Urinary bladder (tissue), 3 donors: ENCODE measurements at regions not wholly inside any gene's neighbourhood (a gene's known extent, or its start where the extent isn't known, plus 50 kb on each side); places are given as distances from the start of the nearest gene placed in this dataset.
"Not testable (repeated sequence)": the region's sequence is repeated elsewhere in the genome, so short reads cannot be mapped to it uniquely, and the experiment has no call there.

Source experiments
- DNase-seq: peaks from one replicate; pipeline ENCODE4 v3.0.0-alpha.2; 2015; ENCODE audit errors: extremely low spot score
- H3K27ac ChIP-seq: one replicate; pipeline ENCODE4 v1.5.1; 2013; ENCODE audit warnings: low read depth, mild to moderate bottlenecking, moderate library complexity
- H3K36me3 ChIP-seq: one replicate; pipeline ENCODE4 v1.6.1; 2013; ENCODE audit warnings: mild to moderate bottlenecking, moderate library complexity; ENCODE audit not compliant: insufficient read depth
- H3K4me1 ChIP-seq: one replicate; pipeline ENCODE4 v1.6.1; 2013; ENCODE audit warnings: mild to moderate bottlenecking, moderate library complexity; ENCODE audit not compliant: insufficient read depth
- H3K4me3 ChIP-seq: one replicate; pipeline ENCODE4 v1.5.1; 2013; ENCODE audit warnings: low read depth, low read length
- WGBS: extraction: QIAGEN DNeasy Blood & Tissue Kit; methylation state at CpG from one replicate; pipeline ENCODE4 v1.1.7; 2013; 5-methylcytosine and 5-hydroxymethylcytosine counted together
- donor health status: healthy with polysubstance abuse.
- donor health status: healthy.

DNA sequence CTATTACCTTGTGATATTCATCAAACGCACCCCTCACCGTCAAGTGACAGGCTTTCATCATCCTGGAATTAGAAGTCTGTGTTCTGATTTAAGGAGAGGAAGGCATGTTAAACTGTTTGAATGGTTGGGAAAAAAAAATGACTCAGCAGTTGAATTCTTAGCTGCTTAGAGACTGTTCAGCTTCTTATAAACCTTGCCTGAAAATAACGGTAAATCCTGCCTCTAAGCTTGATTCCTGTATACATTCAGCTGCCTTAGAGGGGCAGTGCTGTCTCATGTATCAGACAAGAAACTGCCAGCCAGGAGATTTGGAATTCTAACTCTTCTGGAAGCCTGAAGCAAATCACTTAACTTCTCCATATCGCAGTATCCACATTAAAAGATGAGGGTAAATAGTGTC lies 437.4 kb downstream of the JRKL start:
- no peak overlapping the region for H3K27ac ChIP-seq
- no peaks in the 10 kb centered on the region for H3K36me3 ChIP-seq
- H3K4me3 ChIP-seq = no peak overlapping the region
- 46% methylated on average over 4 of the region's 4 CpGs for WGBS
- no peaks in the 10 kb centered on the region for H3K4me1 ChIP-seq
- no peak for DNase-seq

DNA sequence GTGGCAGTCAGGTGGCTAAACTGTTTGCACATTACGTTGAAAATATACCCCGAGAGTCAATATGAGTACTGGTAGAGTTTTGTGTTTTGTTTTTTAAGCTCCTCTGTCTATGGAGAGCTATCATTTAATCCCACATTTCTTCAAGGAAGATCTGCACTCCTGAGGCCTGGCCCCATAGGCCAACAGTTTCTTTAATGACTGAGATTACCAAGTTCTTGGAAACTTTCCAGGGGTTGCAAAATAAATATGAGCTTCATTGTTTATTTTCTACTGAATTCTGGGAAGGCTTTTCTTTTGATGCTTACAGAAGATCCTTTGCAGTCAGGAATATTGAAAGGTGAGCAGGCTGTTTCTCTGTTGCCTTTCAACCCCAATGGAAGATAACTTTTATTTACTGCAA lies 452.0 kb downstream of the JRKL start:
- no peak for DNase-seq
- 49% methylated on average over 2 of the region's 2 CpGs for WGBS
- Histone ChIP-seq H3K36me3 (no peaks in the 10 kb centered on the region), H3K27ac (no peak overlapping the region), H3K4me3 (no peak overlapping the region), H3K4me1 (no peaks in the 10 kb centered on the region)

DNA sequence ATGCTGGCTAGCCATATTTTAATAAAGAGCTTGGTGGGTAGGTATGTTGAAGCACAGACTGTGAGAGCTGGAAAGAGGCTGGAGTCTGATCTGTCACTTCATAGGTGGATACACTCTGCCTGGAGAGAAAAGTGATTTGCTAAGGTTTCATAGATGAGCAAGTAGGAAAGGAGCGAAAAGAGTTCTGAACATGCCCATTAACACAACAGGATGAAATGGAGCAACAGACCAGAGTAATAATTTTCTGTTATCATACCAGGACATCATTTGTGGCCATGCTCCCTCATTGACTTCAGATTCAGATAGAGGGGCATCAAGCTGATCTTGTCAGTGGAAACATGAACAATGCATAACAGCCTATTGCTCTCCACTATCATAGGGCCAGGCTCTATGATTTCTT lies 452.9 kb downstream of the JRKL start:
- Histone ChIP-seq H3K4me1 (no peaks in the 10 kb centered on the region), H3K27ac (no peak overlapping the region), H3K36me3 (no peaks in the 10 kb centered on the region), H3K4me3 (no peak overlapping the region)
- WGBS = 94% methylated on average over 1 of the region's 1 CpG
- no peak for DNase-seq

DNA sequence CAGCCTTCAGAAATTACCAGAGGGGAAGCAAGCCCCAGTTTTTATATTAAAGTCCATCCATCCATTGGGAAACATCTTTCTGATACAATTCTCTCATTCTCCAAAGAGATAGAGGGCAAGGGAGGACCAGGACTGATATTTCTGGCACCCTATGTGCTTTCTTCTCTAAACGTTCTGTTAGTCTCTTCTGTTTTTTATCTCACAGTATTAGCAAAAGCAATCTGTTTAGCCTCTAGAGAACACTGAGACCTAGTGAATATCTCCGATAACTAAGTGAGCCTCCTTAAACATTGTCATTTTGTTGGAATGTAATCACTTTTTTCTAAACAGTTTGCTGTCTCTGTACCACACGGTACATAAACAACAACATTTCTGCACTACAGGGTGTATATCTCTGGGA lies 464.6 kb downstream of the JRKL start:
- H3K4me1 ChIP-seq = no peaks in the 10 kb centered on the region
- H3K36me3 ChIP-seq = no peaks in the 10 kb centered on the region
- no peak for DNase-seq
- WGBS = 37% methylated on average over 3 of the region's 3 CpGs
- H3K4me3 ChIP-seq = no peak overlapping the region
- no peak overlapping the region for H3K27ac ChIP-seq

DNA sequence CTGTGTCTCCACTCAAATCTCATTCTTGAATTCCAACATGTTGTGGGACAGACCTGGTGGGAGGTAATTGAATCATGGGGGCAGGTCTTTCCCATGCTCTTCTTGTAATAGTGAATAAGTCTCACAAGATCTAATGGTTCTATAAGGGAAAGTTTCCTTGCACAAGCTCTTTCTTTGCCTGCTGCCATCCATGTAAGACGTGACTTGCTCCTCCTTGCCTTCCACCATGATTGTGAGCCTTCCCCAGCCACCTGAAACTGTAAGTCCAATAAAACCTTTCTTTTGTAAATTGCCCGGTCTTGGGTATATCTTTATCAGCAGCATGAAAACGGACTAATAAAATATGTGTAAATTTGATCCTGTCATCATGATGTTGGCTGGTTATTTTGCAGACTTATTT lies 471.9 kb downstream of the JRKL start:
- H3K27ac ChIP-seq, H3K4me1 ChIP-seq, H3K36me3 ChIP-seq, DNase-seq, H3K4me3 ChIP-seq: not testable (repeated sequence)
- 65% methylated on average over 3 of the region's 3 CpGs for WGBS

DNA sequence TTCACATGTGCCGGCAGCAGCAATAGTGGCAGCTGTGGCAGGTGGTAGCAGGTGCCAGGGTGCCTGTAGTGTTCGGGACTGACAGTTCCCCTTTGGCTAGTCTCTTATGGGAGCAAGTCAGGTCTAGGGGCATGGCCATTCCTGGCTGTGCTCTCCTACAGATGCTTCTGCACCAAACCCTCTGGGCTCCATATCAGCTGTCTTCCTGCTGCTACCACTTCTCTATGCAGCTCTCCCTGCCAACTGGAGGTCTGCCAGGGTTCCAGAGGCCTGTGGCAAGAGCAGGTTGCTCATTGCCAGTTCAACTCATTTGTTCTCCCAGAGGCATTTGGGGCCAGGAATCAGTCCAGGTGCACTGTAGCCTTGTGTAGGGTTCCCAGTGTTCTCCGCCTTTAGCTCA lies 473.7 kb downstream of the JRKL start:
- H3K4me1 ChIP-seq = no peaks in the 10 kb centered on the region
- H3K36me3 ChIP-seq = no peaks in the 10 kb centered on the region
- WGBS = 96% methylated on average over 3 of the region's 3 CpGs
- DNase-seq = no peak
- no peak overlapping the region for H3K27ac ChIP-seq
- no peak overlapping the region for H3K4me3 ChIP-seq

DNA sequence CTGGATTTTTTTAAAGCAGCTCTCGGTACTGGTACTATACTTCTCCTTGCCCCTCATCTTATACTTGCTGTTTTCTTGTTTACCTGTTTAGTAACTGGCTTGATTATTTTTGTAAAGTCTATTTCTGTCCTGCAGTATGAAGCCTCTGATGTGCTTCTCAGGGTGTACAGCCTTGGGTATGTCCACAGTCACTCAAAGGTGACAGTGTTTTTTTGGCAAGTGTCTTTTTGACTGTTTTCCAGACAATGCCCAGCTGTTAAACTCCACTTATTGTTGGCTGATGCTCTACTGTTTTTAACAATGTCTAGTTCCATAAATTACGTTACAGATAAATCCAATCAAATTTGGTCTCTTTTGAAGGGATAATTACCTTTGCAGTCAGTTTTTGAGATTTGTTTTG lies 475.2 kb downstream of the JRKL start:
- H3K27ac ChIP-seq = no peak overlapping the region
- H3K4me1 ChIP-seq = no peaks in the 10 kb centered on the region
- H3K4me3 ChIP-seq = no peak overlapping the region
- no peaks in the 10 kb centered on the region for H3K36me3 ChIP-seq
- no peak for DNase-seq
- 72% methylated on average over 2 of the region's 2 CpGs for WGBS

DNA sequence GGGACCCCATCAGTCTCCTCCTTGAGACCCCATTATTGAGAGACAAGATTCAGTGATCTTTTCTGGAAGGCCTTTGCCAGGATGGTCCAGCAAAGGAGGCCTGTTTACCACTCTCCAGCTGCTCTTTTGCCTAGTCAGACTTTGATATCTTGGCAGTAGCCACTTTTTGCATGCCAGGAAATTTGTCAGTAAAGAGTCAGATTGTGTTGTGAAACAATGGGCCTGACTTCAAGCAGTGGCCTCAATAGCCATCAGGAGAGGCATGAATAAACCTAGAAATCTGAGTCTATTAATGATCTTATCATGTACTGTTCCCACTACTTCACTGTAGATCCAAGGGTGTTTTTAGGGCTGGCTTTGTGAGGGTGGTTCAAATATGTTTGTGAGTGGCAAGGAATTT lies 479.4 kb downstream of the JRKL start:
- no peak for DNase-seq
- Histone ChIP-seq H3K27ac (no peak overlapping the region), H3K4me1 (no peaks in the 10 kb centered on the region), H3K4me3 (no peak overlapping the region), H3K36me3 (no peaks in the 10 kb centered on the region)

DNA sequence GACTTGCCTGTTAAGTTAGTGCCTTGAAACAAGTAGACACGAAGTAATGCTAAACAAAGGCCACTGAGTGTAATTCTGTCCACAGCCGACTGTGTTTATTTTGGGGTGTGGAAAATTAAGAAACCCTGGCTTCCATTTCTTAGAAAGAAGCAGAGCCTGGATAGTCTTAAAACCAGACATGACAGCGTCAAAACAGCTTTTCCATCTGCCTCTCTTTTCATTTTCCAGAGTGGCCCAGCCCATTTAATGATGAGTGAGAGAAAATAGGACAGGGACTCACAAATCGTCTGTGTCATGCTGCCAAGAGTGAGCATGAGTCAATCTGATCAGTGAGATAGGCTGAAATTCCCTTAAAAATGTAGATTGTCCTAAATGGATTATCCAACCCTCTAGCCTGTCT lies 485.9 kb downstream of the JRKL start:
- H3K36me3 ChIP-seq = no peaks in the 10 kb centered on the region
- DNase-seq = no peak
- no peak overlapping the region for H3K4me3 ChIP-seq
- WGBS = 32% methylated on average over 4 of the region's 4 CpGs
- H3K4me1 ChIP-seq = no peaks in the 10 kb centered on the region
- H3K27ac ChIP-seq = no peak overlapping the region

DNA sequence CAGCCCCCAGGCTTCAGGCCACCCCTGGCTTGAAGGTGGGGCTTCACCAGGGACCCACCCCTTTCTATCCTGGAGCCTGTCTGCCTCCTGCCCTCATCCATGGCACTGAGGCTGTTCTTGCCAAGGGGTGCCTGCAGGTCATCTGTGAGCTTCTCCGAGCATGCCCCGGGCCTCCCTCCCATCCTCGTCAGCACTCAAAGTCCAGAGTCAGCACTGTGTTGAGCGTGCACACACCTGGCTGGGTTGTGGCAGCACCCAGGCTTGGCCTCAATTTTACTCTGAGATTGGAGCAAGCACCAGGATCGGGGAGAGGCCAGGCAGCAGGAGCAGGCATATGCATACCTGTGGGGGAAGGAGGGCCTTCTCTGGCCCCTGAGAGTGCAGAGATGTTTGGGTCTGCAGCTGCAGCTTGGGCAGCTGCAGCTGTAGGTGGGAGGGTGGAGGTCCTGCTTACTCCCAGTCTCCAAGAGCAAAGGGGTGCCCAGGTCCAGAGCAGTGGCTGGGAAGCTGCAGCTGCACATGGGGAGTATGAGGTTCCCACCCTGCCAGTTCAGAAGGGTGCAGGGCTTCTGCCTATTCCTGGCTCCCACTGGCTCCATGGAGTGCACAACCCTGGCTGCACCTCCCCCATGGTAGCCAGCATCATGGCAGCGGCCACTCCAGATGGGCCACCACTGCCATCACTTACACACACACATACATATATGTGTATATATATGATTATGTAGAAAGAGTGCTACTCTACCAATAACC lies 488.7 kb downstream of the JRKL start:
- Histone ChIP-seq H3K4me3 (no peak overlapping the region), H3K36me3 (no peaks in the 10 kb centered on the region), H3K27ac (no peak overlapping the region), H3K4me1 (no peaks in the 10 kb centered on the region)
- DNase-seq = no peak
- WGBS = 94% methylated on average over 6 of the region's 6 CpGs

DNA sequence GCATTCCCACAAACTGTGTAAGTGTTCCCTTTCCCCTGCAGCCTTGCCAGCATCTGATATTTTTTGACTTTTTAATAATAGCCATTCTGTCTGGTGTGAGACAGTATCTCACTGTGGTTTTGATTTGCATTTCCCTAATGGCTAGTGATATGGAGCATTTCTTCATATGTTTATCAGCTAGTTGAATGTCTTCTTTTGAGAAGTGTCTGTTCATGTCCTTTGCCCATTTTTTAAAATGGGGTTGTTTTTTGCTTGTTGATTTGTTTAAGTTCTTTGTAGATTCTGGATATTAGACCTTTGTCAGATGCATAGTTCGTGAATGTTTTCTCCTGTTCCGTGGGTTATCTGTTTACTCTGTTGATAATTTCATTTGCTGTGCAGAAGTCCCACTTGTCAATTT lies 492.8 kb downstream of the JRKL start:
- H3K4me1 ChIP-seq, DNase-seq, H3K27ac ChIP-seq, H3K36me3 ChIP-seq, H3K4me3 ChIP-seq: not testable (repeated sequence)
- 92% methylated on average over 2 of the region's 2 CpGs for WGBS

DNA sequence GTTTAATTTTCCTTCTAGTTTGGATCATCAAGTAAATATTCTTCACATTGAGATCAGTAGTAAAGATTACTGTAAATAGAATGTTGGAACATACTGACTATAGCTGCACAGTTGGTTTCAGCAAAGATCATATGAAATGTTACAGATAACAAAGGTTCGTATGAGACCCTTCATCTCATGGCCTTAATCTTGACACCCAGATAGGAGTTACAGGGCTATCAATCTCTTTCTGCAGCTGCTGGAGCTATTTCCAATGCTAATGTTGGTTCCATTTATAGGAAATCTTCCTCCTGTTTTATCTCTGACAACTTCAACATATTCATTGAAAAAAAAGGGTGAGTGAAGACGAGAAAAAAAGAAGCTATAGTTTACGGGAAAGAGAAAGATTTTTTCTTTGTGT lies 495.6 kb downstream of the JRKL start:
- H3K36me3 ChIP-seq = no peaks in the 10 kb centered on the region
- DNase-seq = no peak
- H3K4me3 ChIP-seq = no peak overlapping the region
- H3K27ac ChIP-seq = no peak overlapping the region
- H3K4me1 ChIP-seq = no peaks in the 10 kb centered on the region
- WGBS = 44% methylated on average over 3 of the region's 3 CpGs

DNA sequence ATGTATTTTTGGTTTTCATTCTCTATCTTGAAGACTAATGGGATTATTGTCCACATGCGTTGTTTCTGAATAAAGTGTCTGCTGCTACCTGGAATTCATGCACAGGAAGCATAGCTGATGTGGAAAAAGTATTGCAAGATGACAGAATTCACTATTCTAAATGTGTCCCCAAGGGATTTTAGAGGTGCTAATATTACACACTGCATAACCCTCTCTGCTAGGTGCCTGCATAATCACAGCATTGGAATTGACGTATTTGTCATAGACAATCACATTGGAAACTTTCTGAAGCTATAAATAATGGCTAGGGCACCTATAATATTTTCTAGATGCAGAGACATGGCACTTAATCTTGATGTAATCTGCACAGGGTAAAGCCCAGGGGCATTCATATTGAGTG lies 496.1 kb downstream of the JRKL start:
- Histone ChIP-seq H3K27ac (no peak overlapping the region), H3K36me3 (no peaks in the 10 kb centered on the region), H3K4me3 (no peak overlapping the region), H3K4me1 (no peaks in the 10 kb centered on the region)
- DNase-seq = no peak
- 90% methylated on average over 2 of the region's 2 CpGs for WGBS

DNA sequence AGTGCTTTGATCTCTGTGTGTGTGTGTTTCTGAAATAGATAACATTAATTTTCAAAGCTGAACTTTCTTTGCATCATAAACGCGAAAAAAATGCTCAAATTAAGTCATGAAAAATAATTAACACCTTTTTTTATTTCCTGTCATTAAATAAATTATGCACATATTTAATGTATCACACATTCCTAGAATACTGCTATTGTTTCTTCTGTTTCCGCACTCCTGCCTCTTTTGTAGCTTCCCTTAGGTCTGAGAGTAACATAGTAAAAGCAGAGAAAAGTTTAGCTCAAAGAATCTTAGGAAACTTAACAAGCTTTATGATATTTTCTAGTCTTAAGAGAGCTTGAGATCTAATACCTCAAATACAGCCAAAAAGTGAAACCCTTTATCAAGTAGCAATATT lies 504.2 kb downstream of the JRKL start:
- no peak overlapping the region for H3K27ac ChIP-seq
- H3K36me3 ChIP-seq = no peaks in the 10 kb centered on the region
- no peaks in the 10 kb centered on the region for H3K4me1 ChIP-seq
- no peak for DNase-seq
- no peak overlapping the region for H3K4me3 ChIP-seq
- WGBS = 52% methylated on average over 3 of the region's 3 CpGs

DNA sequence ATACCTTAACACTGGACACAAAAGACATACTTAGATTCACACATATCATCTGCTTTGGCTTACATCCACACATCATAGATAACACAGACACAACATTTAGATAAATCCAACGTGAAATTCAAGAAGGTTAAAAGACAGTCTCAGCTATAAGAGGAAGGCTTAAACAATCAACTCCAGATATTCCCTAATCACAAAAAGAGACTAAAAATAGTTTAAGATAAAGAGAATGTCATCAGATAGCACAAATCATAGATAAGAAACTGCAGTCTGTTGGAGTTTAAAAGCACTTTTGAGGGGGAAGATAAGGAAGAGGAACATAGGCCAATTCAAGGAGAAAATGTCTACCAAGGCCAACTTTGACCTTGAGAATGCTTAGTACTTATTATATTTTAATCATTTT lies 504.8 kb downstream of the JRKL start:
- Histone ChIP-seq H3K4me3 (no peak overlapping the region), H3K4me1 (no peaks in the 10 kb centered on the region), H3K27ac (no peak overlapping the region), H3K36me3 (no peaks in the 10 kb centered on the region)
- no peak for DNase-seq
- WGBS = 10% methylated on average over 1 of the region's 1 CpG
